ENCODE measurements at regions not wholly inside any gene's neighbourhood (a gene's known extent, or its start where the extent isn't known, plus 50 kb on each side); places are given as distances from the start of the nearest gene placed in this dataset.

GRCh38 chr18:46388286-46388685, 268.7 kb downstream of the LOXHD1 start:
- Mint-ChIP-seq H3K4me3 (no peak overlapping the region), H3K36me3 (no peaks in the 10 kb centered on the region), H3K9me3 (no peaks in the 10 kb centered on the region), H3K27me3 (no peaks in the 10 kb centered on the region), H3K27ac (no peak overlapping the region), H3K4me1 (no peaks in the 10 kb centered on the region)
- no peak for DNase-seq

- Mint-ChIP-seq H3K27ac (no peak overlapping the region), H3K9me3 (no peaks in the 10 kb centered on the region), H3K36me3 (no peaks in the 10 kb centered on the region), H3K4me1 (no peaks in the 10 kb centered on the region), H3K27me3 (no peaks in the 10 kb centered on the region), H3K4me3 (no peak overlapping the region)
- DNase-seq = no peak
These were observed 264.4 kb downstream of the LOXHD1 start for GRCh38 chr18:46392576-46392975.

GRCh38 chr18:46393230-46393629, 263.8 kb downstream of the LOXHD1 start:
- Mint-ChIP-seq H3K4me1 (no peaks in the 10 kb centered on the region), H3K27me3 (no peaks in the 10 kb centered on the region), H3K36me3 (no peaks in the 10 kb centered on the region), H3K4me3 (no peak overlapping the region), H3K27ac (no peak overlapping the region), H3K9me3 (no peaks in the 10 kb centered on the region)
- no peak for DNase-seq

- no peak for DNase-seq
- Mint-ChIP-seq H3K9me3 (no peaks in the 10 kb centered on the region), H3K4me1 (no peaks in the 10 kb centered on the region), H3K27ac (no peak overlapping the region), H3K36me3 (no peaks in the 10 kb centered on the region), H3K4me3 (no peak overlapping the region), H3K27me3 (no peaks in the 10 kb centered on the region)
These were observed 263.1 kb downstream of the LOXHD1 start for GRCh38 chr18:46393961-46394360.

GRCh38 chr18:46395795-46396194, 261.2 kb downstream of the LOXHD1 start:
- H3K27ac Mint-ChIP-seq = no peak overlapping the region
- no peak overlapping the region for H3K4me3 Mint-ChIP-seq
- H3K36me3 Mint-ChIP-seq = no peaks in the 10 kb centered on the region

GRCh38 chr18:46397174-46397573, 259.8 kb downstream of the LOXHD1 start:
- no peak overlapping the region for H3K4me3 Mint-ChIP-seq
- no peaks in the 10 kb centered on the region for H3K4me1 Mint-ChIP-seq
- H3K27ac Mint-ChIP-seq = no peak overlapping the region
- no peaks in the 10 kb centered on the region for H3K9me3 Mint-ChIP-seq
- no peak for DNase-seq
- H3K27me3 Mint-ChIP-seq = no peaks in the 10 kb centered on the region
- H3K36me3 Mint-ChIP-seq = no peaks in the 10 kb centered on the region

More at GRCh38 chr18:46395795-46396194, 261.2 kb downstream of the LOXHD1 start:
- DNase-seq = no peak
- Mint-ChIP-seq H3K27me3 (no peaks in the 10 kb centered on the region), H3K9me3 (no peaks in the 10 kb centered on the region), H3K4me1 (no peaks in the 10 kb centered on the region)

GRCh38 chr18:46398005-46398404, 259.0 kb downstream of the LOXHD1 start:
- no peaks in the 10 kb centered on the region for H3K36me3 Mint-ChIP-seq
- no peak for DNase-seq
- no peaks in the 10 kb centered on the region for H3K27me3 Mint-ChIP-seq
- H3K4me3 Mint-ChIP-seq = no peak overlapping the region
- no peaks in the 10 kb centered on the region for H3K4me1 Mint-ChIP-seq
- no peak overlapping the region for H3K27ac Mint-ChIP-seq
- no peaks in the 10 kb centered on the region for H3K9me3 Mint-ChIP-seq

GRCh38 chr18:46398625-46399024, 258.4 kb downstream of the LOXHD1 start:
- no peaks in the 10 kb centered on the region for H3K4me1 Mint-ChIP-seq
- H3K36me3 Mint-ChIP-seq = no peaks in the 10 kb centered on the region
- H3K4me3 Mint-ChIP-seq = no peak overlapping the region
- H3K27ac Mint-ChIP-seq = no peak overlapping the region
- H3K9me3 Mint-ChIP-seq = no peaks in the 10 kb centered on the region
- no peaks in the 10 kb centered on the region for H3K27me3 Mint-ChIP-seq
- DNase-seq = no peak

- H3K27ac Mint-ChIP-seq = no peak overlapping the region
- H3K27me3 Mint-ChIP-seq = no peaks in the 10 kb centered on the region
- no peak overlapping the region for H3K4me3 Mint-ChIP-seq
- H3K9me3 Mint-ChIP-seq = no peaks in the 10 kb centered on the region
- DNase-seq = no peak
- H3K4me1 Mint-ChIP-seq = no peaks in the 10 kb centered on the region
- no peaks in the 10 kb centered on the region for H3K36me3 Mint-ChIP-seq
These were observed 257.7 kb downstream of the LOXHD1 start for GRCh38 chr18:46399303-46399702.

GRCh38 chr18:46400449-46400848, 256.6 kb downstream of the LOXHD1 start:
- Mint-ChIP-seq H3K36me3 (no peaks in the 10 kb centered on the region), H3K4me1 (no peaks in the 10 kb centered on the region), H3K4me3 (no peak overlapping the region), H3K27me3 (no peaks in the 10 kb centered on the region), H3K27ac (no peak overlapping the region), H3K9me3 (no peaks in the 10 kb centered on the region)
- no peak for DNase-seq

- Mint-ChIP-seq H3K4me3 (no peak overlapping the region), H3K4me1 (no peaks in the 10 kb centered on the region), H3K36me3 (no peaks in the 10 kb centered on the region), H3K9me3 (no peaks in the 10 kb centered on the region), H3K27me3 (no peaks in the 10 kb centered on the region), H3K27ac (no peak overlapping the region)
- DNase-seq = no peak
These were observed 255.4 kb downstream of the LOXHD1 start for GRCh38 chr18:46401486-46402070.

GRCh38 chr18:46402396-46402795, 254.6 kb downstream of the LOXHD1 start:
- no peak for DNase-seq
- H3K27me3 Mint-ChIP-seq = no peaks in the 10 kb centered on the region
- H3K9me3 Mint-ChIP-seq = no peaks in the 10 kb centered on the region
- H3K36me3 Mint-ChIP-seq = no peaks in the 10 kb centered on the region
- peaks cover 2% of the 10 kb centered on the region for H3K4me1 Mint-ChIP-seq
- H3K4me3 Mint-ChIP-seq = no peak overlapping the region
- no peak overlapping the region for H3K27ac Mint-ChIP-seq

GRCh38 chr18:46402945-46403344, 254.1 kb downstream of the LOXHD1 start:
- Mint-ChIP-seq H3K4me1 (peaks cover 2% of the 10 kb centered on the region), H3K9me3 (no peaks in the 10 kb centered on the region), H3K27ac (no peak overlapping the region), H3K27me3 (no peaks in the 10 kb centered on the region), H3K36me3 (no peaks in the 10 kb centered on the region), H3K4me3 (no peak overlapping the region)
- DNase-seq = no peak

- H3K36me3 Mint-ChIP-seq = no peaks in the 10 kb centered on the region
- no peak for DNase-seq
- H3K27me3 Mint-ChIP-seq = no peaks in the 10 kb centered on the region
- peaks cover 2% of the 10 kb centered on the region for H3K4me1 Mint-ChIP-seq
- H3K4me3 Mint-ChIP-seq = no peak overlapping the region
- no peaks in the 10 kb centered on the region for H3K9me3 Mint-ChIP-seq
- no peak overlapping the region for H3K27ac Mint-ChIP-seq
These were observed 251.0 kb downstream of the LOXHD1 start for GRCh38 chr18:46405832-46406538.

- Mint-ChIP-seq H3K27ac (no peak overlapping the region), H3K4me1 (peaks cover 2% of the 10 kb centered on the region), H3K36me3 (no peaks in the 10 kb centered on the region), H3K27me3 (no peaks in the 10 kb centered on the region), H3K4me3 (no peak overlapping the region), H3K9me3 (no peaks in the 10 kb centered on the region)
- DNase-seq = no peak
These were observed 250.5 kb downstream of the LOXHD1 start for GRCh38 chr18:46406539-46406932.

- H3K4me1 Mint-ChIP-seq = peaks cover 2% of the 10 kb centered on the region
- H3K36me3 Mint-ChIP-seq = no peaks in the 10 kb centered on the region
- H3K4me3 Mint-ChIP-seq = no peak overlapping the region
- DNase-seq = no peak
- no peak overlapping the region for H3K27ac Mint-ChIP-seq
- no peaks in the 10 kb centered on the region for H3K9me3 Mint-ChIP-seq
- no peaks in the 10 kb centered on the region for H3K27me3 Mint-ChIP-seq
These were observed 249.4 kb downstream of the LOXHD1 start for GRCh38 chr18:46407486-46408166.
